ENCODE measurements at regions not wholly inside any gene's neighbourhood (a gene's known extent, or its start where the extent isn't known, plus 50 kb on each side); places are given as distances from the start of the nearest gene placed in this dataset.
"Not testable (repeated sequence)": the region's sequence is repeated elsewhere in the genome, so short reads cannot be mapped to it uniquely, and the experiment has no call there.

DNA sequence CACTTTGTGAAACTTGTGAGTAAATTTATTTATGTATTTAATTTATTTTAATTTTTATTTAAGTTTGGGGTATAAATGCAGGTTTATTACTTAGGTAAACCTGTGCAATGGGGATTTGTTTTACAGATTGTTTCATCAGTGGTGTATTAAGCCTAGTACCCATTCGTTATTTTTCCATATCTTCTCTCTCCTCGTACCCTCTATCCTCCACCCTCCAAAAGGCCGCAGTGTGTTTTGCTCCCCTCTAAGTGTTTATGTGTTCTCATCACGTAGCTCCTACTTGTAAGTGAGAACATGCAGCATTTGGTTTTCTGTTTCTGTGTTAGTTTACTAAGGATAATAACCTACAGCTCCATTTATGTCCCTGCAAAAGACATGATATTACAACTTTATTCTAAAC, 145.4 kb upstream of the SMIM30 start:
- WGBS, 2 donors, result 82 to 87% methylated on average over 4 of the region's 4 CpGs
- no peak for TF ChIP-seq CTCF (IDR thresholded peaks at IDR 0.05)
- peaks cover 0 to 11% (median 0%) of the 10 kb centered on the region in 11 donors for H3K9me3 ChIP-seq
- H3K27ac ChIP-seq, result no peak overlapping the region
- intact Hi-C loops (cut with DNase I), result no loop called here
- H3K4me3 ChIP-seq, result no peak overlapping the region
- H3K27me3 ChIP-seq, result no peaks in the 10 kb centered on the region
- DNase-seq, result no peak
- no peaks in the 10 kb centered on the region for H3K36me3 ChIP-seq
- no peaks in the 10 kb centered on the region for H3K4me1 ChIP-seq
- ATAC-seq, result no peak

DNA sequence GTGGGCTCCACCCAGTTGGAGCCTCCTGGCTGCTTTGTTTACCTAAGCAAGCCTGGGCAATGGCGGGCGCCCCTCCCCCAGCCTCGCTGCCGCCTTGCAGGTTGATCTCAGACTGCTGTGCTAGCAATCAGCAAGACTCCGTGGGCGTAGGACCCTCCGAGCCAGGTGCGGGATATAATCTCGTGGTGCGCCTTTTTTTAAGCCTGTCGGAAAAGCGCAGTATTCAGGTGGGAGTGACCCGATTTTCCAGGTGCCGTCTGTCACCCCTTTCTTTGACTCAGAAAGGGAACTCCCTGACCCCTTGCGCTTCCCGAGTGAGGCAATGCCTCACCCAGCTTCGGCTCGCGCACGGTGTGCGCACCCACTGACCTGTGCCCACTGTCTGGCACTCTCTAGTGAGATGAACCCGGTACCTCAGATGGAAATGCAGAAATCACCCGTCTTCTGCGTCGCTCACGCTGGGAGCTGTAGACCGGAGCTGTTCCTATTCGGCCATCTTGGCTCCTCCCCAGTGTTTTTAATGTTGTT, 144.9 kb upstream of the SMIM30 start:
- H3K27ac ChIP-seq; H3K27me3 ChIP-seq; H3K4me1 ChIP-seq; DNase-seq; H3K4me3 ChIP-seq; ATAC-seq; H3K9me3 ChIP-seq; intact Hi-C loops (cut with DNase I); H3K36me3 ChIP-seq: not testable (repeated sequence)
- WGBS, 2 donors, result 94% methylated on average over 28 of the region's 28 CpGs

GRCh38 chr7:113256883-113257531, 138.7 kb upstream of the SMIM30 start:
- H3K27ac ChIP-seq, result no peak overlapping the region
- H3K27me3 ChIP-seq, result no peaks in the 10 kb centered on the region
- 65 to 66% methylated on average over 1 of the region's 1 CpG for WGBS, 2 donors
- intact Hi-C loops (cut with DNase I), result no loop called here
- H3K4me3 ChIP-seq, result no peak overlapping the region
- peaks cover 0 to 4% (median 0%) of the 10 kb centered on the region in 11 donors for H3K9me3 ChIP-seq
- no peak for ATAC-seq
- DNase-seq, result no peak
- TF ChIP-seq CTCF (IDR thresholded peaks at IDR 0.05), result no peak
- H3K4me1 ChIP-seq, result no peaks in the 10 kb centered on the region
- H3K36me3 ChIP-seq, result no peaks in the 10 kb centered on the region

DNA sequence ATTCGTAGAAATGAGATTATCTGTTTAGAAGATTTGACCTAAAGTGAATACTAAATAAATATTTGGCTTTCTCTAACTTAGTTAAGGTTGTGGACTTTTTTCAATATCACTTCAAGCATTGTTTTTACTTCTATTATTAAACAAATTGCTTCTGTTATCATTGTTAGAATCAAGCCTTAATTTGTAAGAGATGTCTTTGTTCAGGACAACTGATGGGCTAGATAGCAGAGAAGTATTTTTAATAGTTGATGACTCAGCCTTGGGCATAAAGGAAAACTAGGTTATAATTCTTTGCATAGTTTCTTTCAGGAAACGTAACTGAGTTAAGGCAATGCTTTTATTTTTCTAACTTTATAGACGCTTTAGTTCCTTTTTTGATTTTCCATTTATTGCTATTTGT, 128.8 kb upstream of the SMIM30 start:
- intact Hi-C loops (cut with DNase I), result no loop called here
- Histone ChIP-seq H3K27ac (no peak overlapping the region), H3K9me3 (peaks cover 0 to 22% (median 0%) of the 10 kb centered on the region in 11 donors), H3K36me3 (no peaks in the 10 kb centered on the region), H3K4me3 (no peak overlapping the region), H3K27me3 (no peaks in the 10 kb centered on the region), H3K4me1 (no peaks in the 10 kb centered on the region)
- ATAC-seq, result no peak
- no peak for TF ChIP-seq CTCF (IDR thresholded peaks at IDR 0.05)
- WGBS, 2 donors, result 66 to 72% methylated on average over 3 of the region's 3 CpGs
- DNase-seq, result no peak

DNA sequence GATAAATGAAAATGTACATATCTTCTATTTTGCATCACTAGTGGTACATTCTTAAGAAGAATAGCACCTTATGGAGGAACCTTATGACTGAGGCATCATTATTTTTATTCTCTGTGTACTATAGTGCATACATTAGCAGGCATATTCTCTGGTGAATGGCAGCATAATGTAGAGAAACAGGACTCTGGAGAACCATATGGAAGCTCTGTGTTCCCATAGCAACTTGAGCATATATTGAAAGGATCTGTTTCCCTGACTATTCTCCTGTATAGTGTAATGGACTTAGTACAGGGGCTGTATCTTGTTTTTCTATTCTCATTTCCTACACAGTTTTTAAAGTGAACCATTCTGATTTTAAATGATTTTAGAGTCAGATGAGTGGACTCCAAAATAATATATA, 128.4 kb upstream of the SMIM30 start:
- no peak for TF ChIP-seq CTCF (IDR thresholded peaks at IDR 0.05)
- ATAC-seq (no peak), DNase-seq (no peak)
- Histone ChIP-seq H3K4me3 (no peak overlapping the region), H3K27me3 (no peaks in the 10 kb centered on the region), H3K27ac (no peak overlapping the region), H3K4me1 (no peaks in the 10 kb centered on the region), H3K36me3 (no peaks in the 10 kb centered on the region), H3K9me3 (peaks cover 0 to 22% (median 0%) of the 10 kb centered on the region in 11 donors)
- intact Hi-C loops (cut with DNase I), result no loop called here
